SK-N-SH (cell line): ENCODE measurements at regions not wholly inside any gene's neighbourhood (a gene's known extent, or its start where the extent isn't known, plus 50 kb on each side); places are given as distances from the start of the nearest gene placed in this dataset.

Experiments used
- CTCF ChIA-PET: fragments of 300-600, 350-600 bp; formaldehyde crosslinking; extraction: SDS; loops from one replicate; lab custom pipeline; 2021; lab: Yijun Ruan, JAX
- POLR2A ChIA-PET: fragments of 350-600 bp; sonication (Branson Sonifier 250); formaldehyde crosslinking; extraction: SDS; loops from one replicate; lab custom pipeline; 2020; ENCODE audit warnings: antibody characterized with exemption, inconsistent platforms; lab: Yijun Ruan, JAX
- DNase-seq: peaks from one replicate; pipeline ENCODE4 v3.0.0; 2012
- H2AFZ ChIP-seq: fragments of 200-600 bp; sonication (generic); 2 replicates; pipeline ENCODE4 v1.8.1; 2016; ENCODE audit warnings: antibody characterized with exemption, mild to moderate bottlenecking, low read depth
- H3F3A ChIP-seq: fragments of 200-600 bp; sonication (generic); replicated peaks from 2 replicates; pipeline ENCODE3; 2016; ENCODE audit warnings: antibody characterized with exemption, mild to moderate bottlenecking; ENCODE audit not compliant: insufficient read depth
- H3K27ac ChIP-seq, 2 experiments: fragments of 200-500 bp in 1 of 2; fragments of 200-600 bp in 1 of 2; sonication (Bioruptor generic) in 1 of 2; sonication (generic), shearing (Covaris generic) in 1 of 2; 2 replicates each; pipeline versions ENCODE4 v1.5.1 to v1.6.1; 2014 to 2016; ENCODE audit warnings: low read depth in 2 of 2, inconsistent platforms in 1 of 2, low read length in 1 of 2, mild to moderate bottlenecking in 1 of 2, mixed read lengths in 1 of 2
- H3K27me3 ChIP-seq: fragments of 200-600 bp; sonication (generic), shearing (Covaris generic); 2 replicates; pipeline ENCODE4 v1.6.1; 2016; ENCODE audit warnings: mixed run types; ENCODE audit not compliant: insufficient read depth
- H3K36me3 ChIP-seq, 2 experiments: fragments of 200-500 bp in 1 of 2; fragments of 200-600 bp in 1 of 2; sonication (Bioruptor generic) in 1 of 2; sonication (generic) in 1 of 2; replicated peaks in 1 of 2; 2 replicates each; pipeline versions ENCODE3 to v1.5.1; 2014 to 2016; ENCODE audit warnings: low read length in 1 of 2, mild to moderate bottlenecking in 1 of 2; ENCODE audit not compliant: insufficient read depth in 2 of 2, control insufficient read depth in 1 of 2
- H3K4me1 ChIP-seq, 2 experiments: fragments of 200-500 bp in 1 of 2; fragments of 200-600 bp in 1 of 2; sonication (Bioruptor generic) in 1 of 2; sonication (generic), shearing (Covaris generic) in 1 of 2; 2 replicates each; pipeline versions ENCODE4 v1.5.1 to v1.6.1; 2014 to 2016; ENCODE audit warnings: low read depth in 1 of 2, low read length in 1 of 2, mixed run types in 1 of 2; ENCODE audit not compliant: insufficient read depth in 2 of 2, control insufficient read depth in 1 of 2
- H3K4me2 ChIP-seq: fragments of 200-600 bp; sonication (generic), shearing (Covaris generic); 2 replicates; pipeline ENCODE4 v1.6.1; 2017; ENCODE audit warnings: mixed run types
- H3K4me3 ChIP-seq, 2 experiments: fragments of 200-500 bp in 1 of 2; fragments of 200-600 bp in 1 of 2; sonication (Bioruptor generic) in 1 of 2; sonication (generic), shearing (Covaris generic) in 1 of 2; 2 replicates each; pipeline versions ENCODE4 v1.5.1 to v1.8.1; 2014 to 2016; ENCODE audit warnings: low read depth in 2 of 2, inconsistent platforms in 1 of 2, low read length in 1 of 2, mild to moderate bottlenecking in 1 of 2, mixed read lengths in 1 of 2, moderate library complexity in 1 of 2
- H3K79me2 ChIP-seq: fragments of 200-600 bp; sonication (generic); 2 replicates; pipeline ENCODE4 v1.8.1; 2017; ENCODE audit warnings: mild to moderate bottlenecking; ENCODE audit not compliant: insufficient read depth
- H3K9ac ChIP-seq: fragments of 200-600 bp; sonication (generic); 2 replicates; pipeline ENCODE4 v1.6.1; 2017; ENCODE audit warnings: mixed run types
- H3K9me2 ChIP-seq: fragments of 200-600 bp; sonication (generic); 2 replicates; pipeline ENCODE4 v1.6.1; 2017; ENCODE audit warnings: mixed run types
- H3K9me3 ChIP-seq: fragments of 200-600 bp; sonication (generic); 2 replicates; pipeline ENCODE4 v1.6.1; 2017; ENCODE audit warnings: mixed run types, mild to moderate bottlenecking, moderate library complexity
- H4K20me1 ChIP-seq: fragments of 200-600 bp; sonication (generic); 2 replicates; pipeline ENCODE4 v1.6.1; 2017; ENCODE audit warnings: mild to moderate bottlenecking, mixed run types; ENCODE audit not compliant: insufficient read depth
- CHD2 ChIP-seq: fragments of 150-350 bp; IDR thresholded peaks from 2 replicates; pipeline ENCODE4 v1.6.1; 2018; ENCODE audit warnings: low read length; ENCODE audit not compliant: partially characterized antibody
- EP300 ChIP-seq, 2 experiments: IDR thresholded peaks; 2 replicates each; pipeline versions ENCODE4 v1.4.0 to v1.6.1; 2012; ENCODE audit warnings: borderline replicate concordance in 1 of 2, low read depth in 1 of 2, low read length in 1 of 2
- EZH2phosphoT487 ChIP-seq: fragments of 200-600 bp; sonication (generic); IDR thresholded peaks from 2 replicates; pipeline ENCODE4 v1.6.1; 2017; ENCODE audit warnings: low read depth, mixed run types, mild to moderate bottlenecking, antibody characterized with exemption, moderate library complexity, borderline replicate concordance
- FOSL2 ChIP-seq: IDR thresholded peaks from 2 replicates; pipeline ENCODE4 v1.4.0; 2012; ENCODE audit warnings: low read depth, mild to moderate bottlenecking, moderate library complexity, borderline replicate concordance
- GABPA ChIP-seq: IDR thresholded peaks from 2 replicates; pipeline ENCODE4 v1.4.0; 2012; ENCODE audit warnings: low read depth, mild to moderate bottlenecking
- JUND ChIP-seq: IDR thresholded peaks from 2 replicates; pipeline ENCODE4 v1.4.0; 2012
- MXI1 ChIP-seq: IDR thresholded peaks from 2 replicates; pipeline ENCODE4 v1.6.1; 2012; ENCODE audit warnings: mild to moderate bottlenecking, low read depth, low read length, improper control_type of control experiment
- NFIC ChIP-seq: IDR thresholded peaks from 2 replicates; pipeline ENCODE4 v1.4.0; 2012; ENCODE audit warnings: borderline replicate concordance
- NRF1 ChIP-seq: IDR thresholded peaks from 2 replicates; pipeline ENCODE4 v1.6.1; 2012; ENCODE audit warnings: low read depth, mild to moderate bottlenecking, low read length
- RAD21 ChIP-seq: IDR thresholded peaks from 2 replicates; pipeline ENCODE4 v1.6.1; 2012; ENCODE audit warnings: mild to moderate bottlenecking, low read length
- RCOR1 ChIP-seq: fragments of 150-350 bp; IDR thresholded peaks from 2 replicates; pipeline ENCODE4 v1.6.1; 2017; ENCODE audit warnings: antibody characterized with exemption, low read length
- RFX5 ChIP-seq: IDR thresholded peaks from 2 replicates; pipeline ENCODE4 v1.6.1; 2012; ENCODE audit warnings: mild to moderate bottlenecking, improper control_type of control experiment, low read length
- SIN3A ChIP-seq: IDR thresholded peaks from 2 replicates; pipeline ENCODE4 v1.6.1; 2012; ENCODE audit warnings: low read depth, mild to moderate bottlenecking, low read length, moderate library complexity, borderline replicate concordance
- TAF1 ChIP-seq: IDR thresholded peaks from 2 replicates; pipeline ENCODE4 v1.6.1; 2012; ENCODE audit warnings: low read depth, mild to moderate bottlenecking, low read length, moderate library complexity, borderline replicate concordance
- USF2 ChIP-seq: fragments of 150-350 bp; IDR thresholded peaks from 2 replicates; pipeline ENCODE4 v1.6.1; 2017; ENCODE audit warnings: antibody characterized with exemption, low read length, low read depth, borderline replicate concordance
- WGBS: methylation state at CpG from one replicate; pipeline ENCODE4 v1.1.6; 2017; ENCODE audit warnings: low lambda C conversion rate; 5-methylcytosine and 5-hydroxymethylcytosine counted together
- TF ChIP-seq, protein P1 (sequence below): IDR thresholded peaks from 2 replicates; pipeline ENCODE4 v1.4.0; 2012; ENCODE audit warnings: low read depth, borderline replicate concordance
- TF ChIP-seq, protein P2 (sequence below): IDR thresholded peaks from 2 replicates; pipeline ENCODE4 v1.4.0; 2012; ENCODE audit warnings: low read depth, borderline replicate concordance

DNA sequence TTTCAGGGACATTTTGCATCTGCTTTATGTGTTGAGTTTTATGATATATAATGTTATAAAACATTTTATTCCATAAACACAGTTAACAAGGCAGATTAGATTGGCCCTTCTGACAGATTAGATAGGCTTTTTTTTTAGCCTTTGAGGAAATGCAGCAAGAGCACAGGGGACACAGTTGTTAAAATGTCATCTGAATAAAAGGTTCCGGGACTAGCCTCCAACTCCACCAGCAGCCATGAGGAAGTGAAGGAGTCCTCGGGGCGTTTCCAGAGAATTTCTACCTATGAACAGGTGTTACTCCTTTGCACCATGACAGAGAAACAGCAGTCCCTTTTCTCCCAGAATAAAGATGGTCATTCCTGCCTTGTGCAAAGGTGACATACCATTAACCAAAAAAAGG lies 167.8 kb upstream of the KBTBD8 start:
- no peak for DNase-seq
- Histone ChIP-seq H3K9ac (no peak overlapping the region), H3K9me2 (no peaks in the 10 kb centered on the region), H3K36me3 (no peaks in the 10 kb centered on the region), H3K9me3 (no peaks in the 10 kb centered on the region), H3K27ac (no peak overlapping the region), H3K79me2 (no peaks in the 10 kb centered on the region), H3K4me2 (no peak overlapping the region), H3F3A (no peaks in the 10 kb centered on the region), H3K4me3 (no peak overlapping the region), H3K27me3 (no peaks in the 10 kb centered on the region), H3K4me1 (no peaks in the 10 kb centered on the region), H4K20me1 (no peaks in the 10 kb centered on the region), H2AFZ (no peak overlapping the region)
- POLR2A ChIA-PET = no interaction called here
- CTCF ChIA-PET = interaction anchor here (1.5 kb wide), 1 partner anchor 14 kb away, joined by 6 read pairs; no protein-coding TSS in a partner anchor
- no peak for TF ChIP-seq RFX5
- no peak for TF ChIP-seq RAD21
- no peak for TF ChIP-seq TAF1
- no peak for TF ChIP-seq RCOR1
- TF ChIP-seq JUND = no peak
- TF ChIP-seq USF2 = no peak
- TF ChIP-seq, protein P1, sequence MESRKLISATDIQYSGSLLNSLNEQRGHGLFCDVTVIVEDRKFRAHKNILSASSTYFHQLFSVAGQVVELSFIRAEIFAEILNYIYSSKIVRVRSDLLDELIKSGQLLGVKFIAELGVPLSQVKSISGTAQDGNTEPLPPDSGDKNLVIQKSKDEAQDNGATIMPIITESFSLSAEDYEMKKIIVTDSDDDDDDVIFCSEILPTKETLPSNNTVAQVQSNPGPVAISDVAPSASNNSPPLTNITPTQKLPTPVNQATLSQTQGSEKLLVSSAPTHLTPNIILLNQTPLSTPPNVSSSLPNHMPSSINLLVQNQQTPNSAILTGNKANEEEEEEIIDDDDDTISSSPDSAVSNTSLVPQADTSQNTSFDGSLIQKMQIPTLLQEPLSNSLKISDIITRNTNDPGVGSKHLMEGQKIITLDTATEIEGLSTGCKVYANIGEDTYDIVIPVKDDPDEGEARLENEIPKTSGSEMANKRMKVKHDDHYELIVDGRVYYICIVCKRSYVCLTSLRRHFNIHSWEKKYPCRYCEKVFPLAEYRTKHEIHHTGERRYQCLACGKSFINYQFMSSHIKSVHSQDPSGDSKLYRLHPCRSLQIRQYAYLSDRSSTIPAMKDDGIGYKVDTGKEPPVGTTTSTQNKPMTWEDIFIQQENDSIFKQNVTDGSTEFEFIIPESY = no peak
- TF ChIP-seq CHD2 = no peak
- no peak for TF ChIP-seq FOSL2
- TF ChIP-seq EZH2phosphoT487 = no peak
- no peak for TF ChIP-seq MXI1
- TF ChIP-seq SIN3A = no peak
- TF ChIP-seq, protein P2, sequence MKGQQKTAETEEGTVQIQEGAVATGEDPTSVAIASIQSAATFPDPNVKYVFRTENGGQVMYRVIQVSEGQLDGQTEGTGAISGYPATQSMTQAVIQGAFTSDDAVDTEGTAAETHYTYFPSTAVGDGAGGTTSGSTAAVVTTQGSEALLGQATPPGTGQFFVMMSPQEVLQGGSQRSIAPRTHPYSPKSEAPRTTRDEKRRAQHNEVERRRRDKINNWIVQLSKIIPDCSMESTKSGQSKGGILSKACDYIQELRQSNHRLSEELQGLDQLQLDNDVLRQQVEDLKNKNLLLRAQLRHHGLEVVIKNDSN = no peak
- no peak for TF ChIP-seq NFIC
- no peak for TF ChIP-seq NRF1
- no peak for TF ChIP-seq EP300 (IDR thresholded peaks at IDR 0.05; ENCODE audit: borderline replicate concordance in 1 of 2, low read depth in 1 of 2, low read length in 1 of 2)
- no peak for TF ChIP-seq GABPA
- WGBS = 40% methylated on average over 3 of the region's 3 CpGs
